ENCODE measurements at regions not wholly inside any gene's neighbourhood (a gene's known extent, or its start where the extent isn't known, plus 50 kb on each side); places are given as distances from the start of the nearest gene placed in this dataset.

- Histone ChIP-seq H4K91ac (replicated peaks; ENCODE audit: insufficient read length, low read length) (no peak overlapping the region), H3K23me2 (ENCODE audit: low read depth, low read length) (no peaks in the 10 kb centered on the region), H3K79me1 (ENCODE audit: low read depth, low read length) (no peaks in the 10 kb centered on the region), H4K20me1 (replicated peaks in 1 of 2; ENCODE audit: control insufficient read depth in 1 of 2, insufficient read depth in 2 of 2, low read length in 2 of 2) (no peaks in the 10 kb centered on the region), H2BK5ac (ENCODE audit: low read depth, low read length) (no peak overlapping the region), H2BK20ac (ENCODE audit: low read length) (no peak overlapping the region), H2AK5ac (ENCODE audit: low read depth, low read length) (no peak overlapping the region), H3K4me2 (ENCODE audit: insufficient read depth in 1 of 2, low read depth in 2 of 2, low read length in 2 of 2) (no peak overlapping the region), H3K4me3 (ENCODE audit: extremely low read depth in 1 of 4, insufficient read depth in 2 of 4, low read depth in 3 of 4, low read length in 4 of 4) (no peak overlapping the region), H3K18ac (ENCODE audit: extremely low read depth, low read length) (no peak overlapping the region), H2BK12ac (ENCODE audit: low read depth, low read length) (no peak overlapping the region), H3K56ac (replicated peaks; ENCODE audit: insufficient read length, low read depth, low read length) (no peak overlapping the region), H3K23ac (ENCODE audit: insufficient read length) (no peak overlapping the region), H3K4ac (replicated peaks; ENCODE audit: insufficient read length, low read depth, low read length) (no peak overlapping the region), H4K5ac (ENCODE audit: insufficient read length, low read depth, low read length) (no peak overlapping the region), H2AFZ (ENCODE audit: low read length) (no peak overlapping the region), H2BK120ac (replicated peaks; ENCODE audit: low read depth, low read length) (no peak overlapping the region), H2BK15ac (ENCODE audit: low read length) (no peak overlapping the region), H3K27me3 (replicated peaks in 1 of 4; ENCODE audit: control insufficient read depth in 3 of 4, extremely low read depth in 1 of 4, insufficient read depth in 3 of 4, low read length in 3 of 4) (no peaks in the 10 kb centered on the region), H3K79me2 (ENCODE audit: control insufficient read depth in 1 of 2, insufficient read depth in 2 of 2, low read length in 2 of 2) (no peaks in the 10 kb centered on the region), H4K8ac (ENCODE audit: extremely low read depth, insufficient read depth, low read length) (no peak overlapping the region), H3K4me1 (replicated peaks in 1 of 4; ENCODE audit: control insufficient read depth in 3 of 4, insufficient read depth in 4 of 4, low read length in 3 of 4) (no peaks in the 10 kb centered on the region), H3K14ac (ENCODE audit: insufficient read length) (no peak overlapping the region), H3K36me3 (ENCODE audit: control insufficient read depth in 2 of 4, insufficient read depth in 4 of 4, low read length in 3 of 4) (no peaks in the 10 kb centered on the region), H3K9me3 (ENCODE audit: insufficient read depth in 2 of 2, low read depth in 1 of 2, low read length in 1 of 2) (peaks cover 17 to 21% of the 10 kb centered on the region in 2 experiments), H3K9ac (replicated peaks in 1 of 4; ENCODE audit: extremely low read depth in 1 of 4, low read depth in 3 of 4, low read length in 3 of 4) (no peak overlapping the region), H3K27ac (ENCODE audit: low read depth, low read length) (no peak overlapping the region)
- POLR2A ChIA-PET (ENCODE audit: partially characterized antibody), result no interaction called here
- FAIRE-seq (no peak), DNase-seq (ENCODE audit: low read depth in 1 of 2, low spot score in 2 of 2) (no peak)
- 74% methylated on average over 4 of the region's 4 CpGs; no CpG with 5 or more reads in 1 of the 2 experiments for WGBS, 2 experiments (ENCODE audit: extremely low coverage in 1 of 2, insufficient coverage in 1 of 2, insufficient read length in 1 of 2, insufficient replicate concordance in 2 of 2, low coverage in 1 of 2, low lambda C conversion rate in 2 of 2, missing lambda C conversion rate in 1 of 2)
- TF ChIP-seq, protein P1, sequence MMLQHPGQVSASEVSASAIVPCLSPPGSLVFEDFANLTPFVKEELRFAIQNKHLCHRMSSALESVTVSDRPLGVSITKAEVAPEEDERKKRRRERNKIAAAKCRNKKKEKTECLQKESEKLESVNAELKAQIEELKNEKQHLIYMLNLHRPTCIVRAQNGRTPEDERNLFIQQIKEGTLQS (IDR thresholded peaks at IDR 0.05; ENCODE audit: insufficient read depth, low read depth, low read length), result no peak
- TF ChIP-seq KDM5A (IDR thresholded peaks at IDR 0.05; ENCODE audit: low read length) (no peak), SP1 (IDR thresholded peaks at IDR 0.05; ENCODE audit: low read depth, low read length) (no peak), KDM4A (IDR thresholded peaks at IDR 0.05; ENCODE audit: low read depth, low read length, severe bottlenecking) (no peak), TAF1 (IDR thresholded peaks at IDR 0.05; ENCODE audit: low read depth, low read length) (no peak), SAP30 (IDR thresholded peaks at IDR 0.05; ENCODE audit: insufficient read depth, insufficient replicate concordance, low read length) (no peak)
- CTCF ChIA-PET (ENCODE audit: partially characterized antibody), result no interaction called here
These were observed 1435.5 kb downstream of the MRPL39 start for GRCh38 chr21:24171736-24172135.
